Endothelial cell of umbilical vein (primary cell): ENCODE measurements at regions not wholly inside any gene's neighbourhood (a gene's known extent, or its start where the extent isn't known, plus 50 kb on each side); places are given as distances from the start of the nearest gene placed in this dataset.

Source experiments
- BruUV-seq: library from RNA; stranded (reverse); fragments of 400-500 nt; replicated peaks from 2 replicates; lab custom pipeline; 2021; lab: Mats Ljungman, UMichigan
- CTCF ChIA-PET: fragments of 300-600, 350-600 bp; sonication (Branson Sonifier 250); formaldehyde crosslinking; loops from one replicate; lab custom pipeline; 2021; ENCODE audit warnings: antibody characterized with exemption, inconsistent platforms; lab: Charles Lee
- POLR2A ChIA-PET: fragments of 300-600, 350-600 bp; sonication (Branson Sonifier 250); formaldehyde crosslinking; loops from one replicate; lab custom pipeline; 2021; ENCODE audit warnings: antibody characterized with exemption, inconsistent platforms; lab: Charles Lee
- DNase-seq: peaks from one replicate; pipeline ENCODE4 v3.0.0-alpha.2; 2011; ENCODE audit warnings: low read depth, low spot score
- FAIRE-seq: peaks from 2 replicates; lab custom pipeline; 2011; peaks lifted over from hg19 to GRCh38; lab: Jason Lieb, UNC
- H2AFZ ChIP-seq: 2 replicates; pipeline ENCODE4 v1.6.0; 2012; ENCODE audit warnings: low read depth, low read length, control low read depth, inconsistent platforms
- H3K27ac ChIP-seq: 2 replicates; pipeline ENCODE4 v1.5.1; 2011; ENCODE audit warnings: low read depth, mild to moderate bottlenecking, control low read depth, low read length, moderate library complexity; ENCODE audit not compliant: insufficient read depth
- H3K27me3 ChIP-seq, 2 experiments: 2 replicates each; pipeline versions ENCODE4 v1.6.0 to v1.6.1; 2011; ENCODE audit warnings: low read length in 2 of 2, mixed read lengths in 1 of 2; ENCODE audit not compliant: control insufficient read depth in 2 of 2, insufficient read depth in 2 of 2
- H3K36me3 ChIP-seq, 2 experiments: 2 replicates in 1 of 2; 3 replicates in 1 of 2; pipeline ENCODE4 v1.5.1; 2011; ENCODE audit warnings: low read length in 2 of 2, mild to moderate bottlenecking in 1 of 2, moderate library complexity in 1 of 2; ENCODE audit not compliant: control insufficient read depth in 2 of 2, insufficient read depth in 2 of 2; ENCODE audit errors: extremely low read depth in 1 of 2
- H3K4me1 ChIP-seq: 3 replicates; pipeline ENCODE4 v1.5.1; 2011; ENCODE audit warnings: mild to moderate bottlenecking, low read length; ENCODE audit not compliant: control insufficient read depth, insufficient read depth; ENCODE audit errors: extremely low read depth
- H3K4me2 ChIP-seq: 2 replicates; pipeline ENCODE4 v1.6.1; 2011; ENCODE audit warnings: low read length, control low read depth, mixed read lengths; ENCODE audit not compliant: insufficient read depth
- H3K4me3 ChIP-seq, 3 experiments: fragments of 200-600 bp in 1 of 3; sonication (generic), shearing (Covaris generic) in 1 of 3; replicated peaks in 1 of 3; 2 replicates each; pipeline ENCODE4 v1.5.1; 2011 to 2016; ENCODE audit warnings: control low read depth in 3 of 3, low read length in 3 of 3, mild to moderate bottlenecking in 2 of 3, inconsistent platforms in 1 of 3, low read depth in 1 of 3, moderate library complexity in 1 of 3; ENCODE audit not compliant: insufficient read depth in 1 of 3
- H3K79me2 ChIP-seq: 2 replicates; pipeline ENCODE4 v1.6.0; 2012; ENCODE audit warnings: low read length, inconsistent platforms; ENCODE audit not compliant: control insufficient read depth, insufficient read depth
- H3K9ac ChIP-seq: replicated peaks from 2 replicates; pipeline ENCODE3; 2011; ENCODE audit warnings: low read length, control low read depth; ENCODE audit not compliant: insufficient read depth; ENCODE audit errors: extremely low read depth
- H3K9me1 ChIP-seq: replicated peaks from 3 replicates; pipeline ENCODE4 v1.6.0; 2011; ENCODE audit warnings: mild to moderate bottlenecking, low read length; ENCODE audit not compliant: control insufficient read depth, insufficient read depth; ENCODE audit errors: extremely low read depth
- H3K9me3 ChIP-seq: replicated peaks from 2 replicates; pipeline ENCODE4 v1.5.1; 2012; ENCODE audit warnings: low read length, inconsistent platforms; ENCODE audit not compliant: control insufficient read depth, insufficient read depth
- H4K20me1 ChIP-seq: replicated peaks from 2 replicates; pipeline ENCODE3; 2011; ENCODE audit warnings: mild to moderate bottlenecking, low read length; ENCODE audit not compliant: control insufficient read depth, insufficient read depth; ENCODE audit errors: extremely low read depth
- CTCF ChIP-seq, 2 donors: IDR thresholded peaks; 1 replicate in 1 of 2; 2 replicates in 1 of 2; pipeline ENCODE4 v1.5.1; 2011; ENCODE audit warnings: low read length in 2 of 2, mild to moderate bottlenecking in 2 of 2, moderate library complexity in 2 of 2, control low read depth in 1 of 2, inconsistent platforms in 1 of 2, low read depth in 1 of 2; ENCODE audit not compliant: insufficient read depth in 1 of 2; ENCODE audit errors: extremely low read depth in 1 of 2
- EZH2 ChIP-seq: IDR thresholded peaks from 2 replicates; pipeline ENCODE4 v1.6.1; 2012; ENCODE audit warnings: borderline replicate concordance, low read depth, mild to moderate bottlenecking, moderate library complexity, low read length, inconsistent platforms; ENCODE audit not compliant: severe bottlenecking
- FOS ChIP-seq: IDR thresholded peaks from 2 replicates; pipeline ENCODE4 v1.6.1; 2011; ENCODE audit warnings: mild to moderate bottlenecking, low read length, moderate library complexity, borderline replicate concordance; ENCODE audit not compliant: insufficient read depth
- GATA2 ChIP-seq: IDR thresholded peaks from 2 replicates; pipeline ENCODE4 v1.7.0; 2011; ENCODE audit warnings: low read depth, mild to moderate bottlenecking, moderate library complexity, mixed read lengths, low read length; ENCODE audit not compliant: insufficient read length, insufficient read depth
- JUN ChIP-seq: IDR thresholded peaks from 2 replicates; pipeline ENCODE4 v1.6.1; 2011; ENCODE audit warnings: borderline replicate concordance, low read depth; ENCODE audit not compliant: insufficient read length, insufficient read depth
- MAX ChIP-seq: IDR thresholded peaks from 2 replicates; pipeline ENCODE4 v1.6.1; 2011; ENCODE audit not compliant: insufficient read depth, insufficient read length
- MYC ChIP-seq: IDR thresholded peaks from one replicate; pipeline ENCODE4 v1.6.1; 2011; ENCODE audit warnings: mild to moderate bottlenecking, low read depth, low read length
- POLR2A ChIP-seq: IDR thresholded peaks from 2 replicates; pipeline ENCODE4 v1.6.1; 2012; ENCODE audit warnings: low read depth, mild to moderate bottlenecking, control low read depth, low read length
- POLR2AphosphoS5 ChIP-seq: IDR thresholded peaks from 2 replicates; pipeline ENCODE4 v1.6.1; 2012; ENCODE audit warnings: low read depth, mild to moderate bottlenecking, control low read depth, low read length, moderate library complexity; ENCODE audit not compliant: insufficient read depth
- dilution Hi-C: fragments of 300-500 bp; cut with MboI; formaldehyde crosslinking; loops from one replicate; pipeline ENCODE4 v1.15.0; 2019; ENCODE audit warnings: low sequenced_read_pairs; ENCODE audit not compliant: extremely low pct_ligation_motif_present
- intact Hi-C: fragments of 100-400 bp; cut with micrococcal nuclease; formaldehyde crosslinking; loops from one replicate; pipeline ENCODE4 v1.10.0; 2022

- intact Hi-C loops = no loop called here
- dilution Hi-C loops = no loop called here
- Histone ChIP-seq H3K36me3 (no peaks in the 10 kb centered on the region), H4K20me1 (no peaks in the 10 kb centered on the region), H3K4me3 (no peak overlapping the region), H3K27ac (no peak overlapping the region), H3K4me1 (no peaks in the 10 kb centered on the region), H2AFZ (no peak overlapping the region), H3K9me3 (no peaks in the 10 kb centered on the region), H3K27me3 (no peaks in the 10 kb centered on the region), H3K79me2 (no peaks in the 10 kb centered on the region), H3K9me1 (no peaks in the 10 kb centered on the region), H3K4me2 (no peak overlapping the region), H3K9ac (no peak overlapping the region)
- no peak for TF ChIP-seq MAX
- TF ChIP-seq POLR2A = no peak
- no peak for TF ChIP-seq JUN
- TF ChIP-seq GATA2 = no peak
- ChIA-PET POLR2A (no interaction called here), CTCF (interaction anchor here (0.9 kb wide), 1 partner anchor 9 kb away, joined by 3 read pairs; no protein-coding TSS in a partner anchor)
- BruUV-seq = no TSS peak
- FAIRE-seq = no peak
- no peak for DNase-seq
Measured at GRCh38 chr9:93891549-93892310, 63.4 kb downstream of the BARX1 start.

GRCh38 chr9:93891050-93891449, 64.1 kb downstream of the BARX1 start:
- Histone ChIP-seq H3K36me3 (no peaks in the 10 kb centered on the region), H3K4me1 (no peaks in the 10 kb centered on the region), H3K9me1 (no peaks in the 10 kb centered on the region), H3K27ac (no peak overlapping the region), H3K9ac (no peak overlapping the region), H3K27me3 (no peaks in the 10 kb centered on the region), H3K4me3 (no peak overlapping the region), H2AFZ (no peak overlapping the region), H3K9me3 (no peaks in the 10 kb centered on the region), H4K20me1 (no peaks in the 10 kb centered on the region), H3K4me2 (no peak overlapping the region), H3K79me2 (no peaks in the 10 kb centered on the region)
- DNase-seq = no peak
- CTCF ChIA-PET = no interaction called here
- POLR2A ChIA-PET = no interaction called here
- dilution Hi-C loops = no loop called here
- intact Hi-C loops = no loop called here
- BruUV-seq = no TSS peak
- TF ChIP-seq POLR2AphosphoS5 (no peak), POLR2A (no peak), MAX (no peak), GATA2 (no peak), FOS (no peak), MYC (no peak), EZH2 (no peak), CTCF (IDR thresholded peaks at IDR 0.05; ENCODE audit: extremely low read depth in 1 of 2, insufficient read depth in 1 of 2, low read depth in 1 of 2, low read length in 2 of 2) (no peak), JUN (no peak)
- FAIRE-seq = no peak
